ENCODE measurements at regions not wholly inside any gene's neighbourhood (a gene's known extent, or its start where the extent isn't known, plus 50 kb on each side); places are given as distances from the start of the nearest gene placed in this dataset.

- Mint-ChIP-seq H3K4me3 (no peak overlapping the region), H3K36me3 (ENCODE audit: low read depth) (no peaks in the 10 kb centered on the region), H3K4me1 (ENCODE audit: low read depth) (no peaks in the 10 kb centered on the region), H3K27ac (no peak overlapping the region), H3K9me3 (peaks cover 2% of the 10 kb centered on the region), H3K27me3 (no peaks in the 10 kb centered on the region)
- intact Hi-C loops (cut with micrococcal nuclease): no loop called here
- ChIA-PET CTCF (no interaction called here), POLR2A (no interaction called here)
- no peak for TF ChIP-seq CTCF (IDR thresholded peaks at IDR 0.05)
- DNase-seq (no peak), ATAC-seq (no peak)
These were observed 105.1 kb upstream of the GRID2 start for GRCh38 chr4:92198711-92199110.

- Mint-ChIP-seq H3K4me1 (ENCODE audit: low read depth) (no peaks in the 10 kb centered on the region), H3K27me3 (no peaks in the 10 kb centered on the region), H3K9me3 (peaks cover 2% of the 10 kb centered on the region), H3K4me3 (no peak overlapping the region), H3K36me3 (ENCODE audit: low read depth) (no peaks in the 10 kb centered on the region), H3K27ac (no peak overlapping the region)
- intact Hi-C loops (cut with micrococcal nuclease): no loop called here
- no peak for DNase-seq
- no peak for ATAC-seq
- TF ChIP-seq CTCF (IDR thresholded peaks at IDR 0.05): no peak
- POLR2A ChIA-PET: no interaction called here
- CTCF ChIA-PET: no interaction called here
These were observed 104.6 kb upstream of the GRID2 start for GRCh38 chr4:92199135-92199534.

DNA sequence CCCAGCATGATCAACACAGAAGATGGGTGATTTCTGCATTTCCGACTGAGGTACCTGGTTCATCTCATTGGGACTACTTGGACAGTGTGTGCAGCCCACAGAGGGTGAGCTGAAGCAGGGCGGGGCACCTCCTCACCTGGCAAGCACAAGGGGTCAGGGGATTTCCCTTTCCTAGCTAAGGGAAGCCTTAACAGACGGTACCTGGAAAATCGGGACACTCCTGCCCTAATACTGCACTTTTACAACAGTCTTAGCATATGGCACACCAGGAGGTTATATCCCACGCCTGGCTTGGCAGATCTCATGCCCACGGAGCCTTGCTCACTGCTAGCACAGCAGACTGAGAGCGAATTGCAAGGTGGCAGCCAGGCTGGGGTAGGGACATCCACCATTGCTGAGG, 92.9 kb upstream of the GRID2 start:
- ChIA-PET POLR2A (no interaction called here), CTCF (no interaction called here)
- Mint-ChIP-seq H3K9me3 (peaks cover 11% of the 10 kb centered on the region), H3K4me3 (no peak overlapping the region), H3K27me3 (no peaks in the 10 kb centered on the region), H3K4me1 (ENCODE audit: low read depth) (no peaks in the 10 kb centered on the region), H3K27ac (no peak overlapping the region), H3K36me3 (ENCODE audit: low read depth) (no peaks in the 10 kb centered on the region)
- DNase-seq: no peak
- TF ChIP-seq CTCF (IDR thresholded peaks at IDR 0.05): no peak
- ATAC-seq: no peak
- intact Hi-C loops (cut with micrococcal nuclease): no loop called here

- DNase-seq: no peak
- Mint-ChIP-seq H3K27ac (no peak overlapping the region), H3K9me3 (peaks cover 23% of the 10 kb centered on the region), H3K4me1 (ENCODE audit: low read depth) (no peaks in the 10 kb centered on the region), H3K36me3 (ENCODE audit: low read depth) (no peaks in the 10 kb centered on the region), H3K4me3 (no peak overlapping the region), H3K27me3 (no peaks in the 10 kb centered on the region)
- no peak for TF ChIP-seq CTCF (IDR thresholded peaks at IDR 0.05)
- ChIA-PET CTCF (no interaction called here), POLR2A (no interaction called here)
- ATAC-seq: no peak
- intact Hi-C loops (cut with micrococcal nuclease): no loop called here
These were observed 88.3 kb upstream of the GRID2 start for GRCh38 chr4:92215476-92215875.

DNA sequence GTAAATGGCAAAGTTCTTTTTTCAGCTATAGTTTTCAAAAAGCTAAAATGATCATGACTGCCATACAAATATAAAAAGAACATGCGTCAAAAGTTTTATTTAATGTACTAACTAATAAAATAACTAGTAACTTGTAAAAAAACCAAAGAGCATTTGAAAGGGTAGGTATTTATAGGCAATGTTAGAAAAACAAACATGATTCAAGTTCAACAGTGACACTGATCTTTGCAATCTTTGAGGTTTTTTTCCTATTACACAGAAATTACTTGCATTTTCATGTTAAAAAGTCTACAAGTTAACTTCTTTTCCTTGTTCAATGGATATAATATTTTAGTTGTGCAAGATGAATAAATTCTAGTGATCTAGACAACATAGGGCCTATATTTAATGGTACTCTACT, 72.3 kb upstream of the GRID2 start:
- ATAC-seq (no peak), DNase-seq (no peak)
- Mint-ChIP-seq H3K36me3 (ENCODE audit: low read depth) (no peaks in the 10 kb centered on the region), H3K27ac (no peak overlapping the region), H3K4me3 (no peak overlapping the region), H3K9me3 (peaks cover 2% of the 10 kb centered on the region), H3K27me3 (no peaks in the 10 kb centered on the region), H3K4me1 (ENCODE audit: low read depth) (no peaks in the 10 kb centered on the region)
- intact Hi-C loops (cut with micrococcal nuclease): no loop called here
- POLR2A ChIA-PET: no interaction called here
- CTCF ChIA-PET: no interaction called here
- TF ChIP-seq CTCF (IDR thresholded peaks at IDR 0.05): no peak
